H1 (cell line): ENCODE measurements at regions not wholly inside any gene's neighbourhood (a gene's known extent, or its start where the extent isn't known, plus 50 kb on each side); places are given as distances from the start of the nearest gene placed in this dataset.

Source experiments
- CTCF ChIA-PET: fragments of 300-600 bp; sonication (Branson Sonifier 250); formaldehyde crosslinking; loops from one replicate; lab custom pipeline; 2021; ENCODE audit not compliant: partially characterized antibody; lab: Charles Lee
- POLR2A ChIA-PET: fragments of 300-600 bp; sonication (Branson Sonifier 250); formaldehyde crosslinking; loops from one replicate; lab custom pipeline; 2021; ENCODE audit warnings: inconsistent platforms; ENCODE audit not compliant: partially characterized antibody; lab: Charles Lee
- DNase-seq, 2 experiments: peaks; one replicate each; pipeline versions ENCODE4 v3.0.0 to v3.0.0-alpha.2; 2010 to 2022; ENCODE audit warnings: low spot score in 2 of 2, low read depth in 1 of 2, mixed read lengths in 1 of 2
- FAIRE-seq: peaks from 2 replicates; lab custom pipeline; 2011; peaks lifted over from hg19 to GRCh38; lab: Jason Lieb, UNC
- H2AFZ ChIP-seq: 2 replicates; pipeline ENCODE4 v1.8.1; 2012; ENCODE audit warnings: low read length, inconsistent platforms
- H2AK5ac ChIP-seq: 2 replicates; pipeline ENCODE4 v1.6.1; 2013; ENCODE audit warnings: low read depth, low read length
- H2BK120ac ChIP-seq: replicated peaks from 2 replicates; pipeline ENCODE3; 2013; ENCODE audit warnings: low read depth, low read length, inconsistent platforms
- H2BK12ac ChIP-seq: 2 replicates; pipeline ENCODE4 v1.6.1; 2013; ENCODE audit warnings: low read depth, low read length
- H2BK15ac ChIP-seq: 2 replicates; pipeline ENCODE4 v1.6.1; 2013; ENCODE audit warnings: low read length
- H2BK20ac ChIP-seq: 2 replicates; pipeline ENCODE4 v1.6.1; 2013; ENCODE audit warnings: low read length
- H2BK5ac ChIP-seq: 2 replicates; pipeline ENCODE4 v1.6.1; 2013; ENCODE audit warnings: low read depth, low read length
- H3K14ac ChIP-seq: 2 replicates; pipeline ENCODE4 v1.6.1; 2013; ENCODE audit warnings: inconsistent platforms; ENCODE audit not compliant: insufficient read length
- H3K18ac ChIP-seq: 2 replicates; pipeline ENCODE4 v1.6.1; 2013; ENCODE audit warnings: low read length; ENCODE audit errors: extremely low read depth
- H3K23ac ChIP-seq: 2 replicates; pipeline ENCODE4 v1.6.1; 2013; ENCODE audit warnings: inconsistent platforms; ENCODE audit not compliant: insufficient read length
- H3K23me2 ChIP-seq: 2 replicates; pipeline ENCODE4 v1.6.1; 2013; ENCODE audit warnings: low read depth, low read length
- H3K27ac ChIP-seq: 2 replicates; pipeline ENCODE4 v1.6.1; 2011; ENCODE audit warnings: low read depth, low read length, inconsistent platforms
- H3K27me3 ChIP-seq, 4 experiments: replicated peaks in 1 of 4; 1 replicate in 1 of 4; 2 replicates in 3 of 4; pipeline versions ENCODE4 v1.6.1 to v1.8.1; 2011 to 2013; ENCODE audit warnings: low read length in 3 of 4, mild to moderate bottlenecking in 3 of 4, inconsistent platforms in 2 of 4, mixed read lengths in 2 of 4, moderate library complexity in 1 of 4; ENCODE audit not compliant: control insufficient read depth in 3 of 4, insufficient read depth in 3 of 4; ENCODE audit errors: extremely low read depth in 1 of 4
- H3K36me3 ChIP-seq, 4 experiments: 2 replicates each; pipeline versions ENCODE4 v1.6.1 to v1.8.1; 2011 to 2013; ENCODE audit warnings: mild to moderate bottlenecking in 4 of 4, low read length in 3 of 4, moderate library complexity in 2 of 4, control low read depth in 1 of 4, inconsistent platforms in 1 of 4; ENCODE audit not compliant: insufficient read depth in 4 of 4, control insufficient read depth in 2 of 4
- H3K4ac ChIP-seq: replicated peaks from 2 replicates; pipeline ENCODE3; 2013; ENCODE audit warnings: low read length, low read depth, mixed read lengths, inconsistent platforms; ENCODE audit not compliant: insufficient read length
- H3K4me1 ChIP-seq, 4 experiments: replicated peaks in 1 of 4; 1 replicate in 1 of 4; 2 replicates in 3 of 4; pipeline versions ENCODE4 v1.6.1 to v1.8.1; 2011 to 2013; ENCODE audit warnings: low read length in 3 of 4, inconsistent platforms in 2 of 4, mixed read lengths in 1 of 4; ENCODE audit not compliant: insufficient read depth in 4 of 4, control insufficient read depth in 3 of 4
- H3K4me2 ChIP-seq, 2 experiments: 2 replicates each; pipeline versions ENCODE4 v1.6.1 to v1.8.1; 2011 to 2013; ENCODE audit warnings: low read depth in 2 of 2, low read length in 2 of 2, control low read depth in 1 of 2, inconsistent platforms in 1 of 2, mild to moderate bottlenecking in 1 of 2; ENCODE audit not compliant: insufficient read depth in 1 of 2
- H3K4me3 ChIP-seq, 4 experiments: fragments of 200-600, 300-600 bp in 1 of 4; sonication (generic), shearing (Covaris generic), sonication (Bioruptor Twin) in 1 of 4; 2 replicates each; pipeline versions ENCODE4 v1.5.1 to v1.8.1; 2011 to 2016; ENCODE audit warnings: low read length in 4 of 4, low read depth in 3 of 4, control low read depth in 2 of 4, inconsistent platforms in 2 of 4, mild to moderate bottlenecking in 2 of 4, mixed read lengths in 1 of 4, moderate library complexity in 1 of 4; ENCODE audit not compliant: insufficient read depth in 2 of 4; ENCODE audit errors: extremely low read depth in 1 of 4
- H3K56ac ChIP-seq: replicated peaks from 2 replicates; pipeline ENCODE3; 2013; ENCODE audit warnings: low read depth, mild to moderate bottlenecking, mixed read lengths, low read length, inconsistent platforms; ENCODE audit not compliant: insufficient read length
- H3K79me1 ChIP-seq: 2 replicates; pipeline ENCODE4 v1.6.1; 2013; ENCODE audit warnings: low read depth, low read length, control low read depth
- H3K79me2 ChIP-seq, 2 experiments: 2 replicates each; pipeline versions ENCODE4 v1.6.1 to v1.8.1; 2012 to 2013; ENCODE audit warnings: low read length in 2 of 2, mild to moderate bottlenecking in 2 of 2, inconsistent platforms in 1 of 2; ENCODE audit not compliant: insufficient read depth in 2 of 2, control insufficient read depth in 1 of 2
- H3K9ac ChIP-seq, 4 experiments: replicated peaks in 1 of 4; 1 replicate in 1 of 4; 2 replicates in 3 of 4; pipeline versions ENCODE4 v1.6.1 to v1.8.1; 2011 to 2013; ENCODE audit warnings: low read depth in 3 of 4, low read length in 3 of 4, control low read depth in 2 of 4, mild to moderate bottlenecking in 2 of 4, moderate library complexity in 2 of 4, inconsistent platforms in 1 of 4; ENCODE audit errors: extremely low read depth in 1 of 4
- H3K9me3 ChIP-seq, 2 experiments: 2 replicates each; pipeline versions ENCODE4 v1.6.1 to v1.8.1; 2012 to 2013; ENCODE audit warnings: mild to moderate bottlenecking in 2 of 2, moderate library complexity in 2 of 2, control low read depth in 1 of 2, inconsistent platforms in 1 of 2, low read depth in 1 of 2, low read length in 1 of 2, mixed read lengths in 1 of 2; ENCODE audit not compliant: insufficient read depth in 2 of 2
- H4K20me1 ChIP-seq, 2 experiments: replicated peaks in 1 of 2; 2 replicates each; pipeline versions ENCODE3 to v1.8.1; 2011 to 2013; ENCODE audit warnings: inconsistent platforms in 2 of 2, low read length in 2 of 2, mild to moderate bottlenecking in 1 of 2; ENCODE audit not compliant: insufficient read depth in 2 of 2, control insufficient read depth in 1 of 2
- H4K5ac ChIP-seq: 2 replicates; pipeline ENCODE4 v1.6.1; 2013; ENCODE audit warnings: low read length, low read depth, mixed read lengths, inconsistent platforms; ENCODE audit not compliant: insufficient read length
- H4K8ac ChIP-seq: 2 replicates; pipeline ENCODE4 v1.8.0; 2013; ENCODE audit warnings: mild to moderate bottlenecking, moderate library complexity, low read length, inconsistent platforms; ENCODE audit not compliant: insufficient read depth; ENCODE audit errors: extremely low read depth
- H4K91ac ChIP-seq: replicated peaks from 2 replicates; pipeline ENCODE3; 2013; ENCODE audit warnings: low read length, mixed read lengths, inconsistent platforms; ENCODE audit not compliant: insufficient read length
- EP300 ChIP-seq, 2 experiments: IDR thresholded peaks; 1 replicate in 1 of 2; 2 replicates in 1 of 2; pipeline ENCODE4 v1.6.1; 2011 to 2012; ENCODE audit warnings: low read depth in 2 of 2, low read length in 2 of 2, mild to moderate bottlenecking in 2 of 2, borderline replicate concordance in 1 of 2, inconsistent platforms in 1 of 2, moderate library complexity in 1 of 2
- GABPA ChIP-seq: IDR thresholded peaks from 2 replicates; pipeline ENCODE4 v1.6.1; 2011; ENCODE audit warnings: mild to moderate bottlenecking, low read length, moderate library complexity, borderline replicate concordance; ENCODE audit not compliant: insufficient read depth
- HDAC6 ChIP-seq: IDR thresholded peaks from one replicate; pipeline ENCODE4 v1.7.1; 2012; ENCODE audit warnings: low read depth, mild to moderate bottlenecking, inconsistent platforms, low read length, moderate library complexity
- JUND ChIP-seq: IDR thresholded peaks from 2 replicates; pipeline ENCODE4 v1.6.1; 2011; ENCODE audit warnings: mild to moderate bottlenecking, improper control_type of control experiment, low read length
- MAFK ChIP-seq: IDR thresholded peaks from 2 replicates; pipeline ENCODE4 v1.6.1; 2012; ENCODE audit warnings: low read depth, mild to moderate bottlenecking, improper control_type of control experiment, low read length
- MAX ChIP-seq: IDR thresholded peaks from 2 replicates; pipeline ENCODE4 v1.6.1; 2012; ENCODE audit warnings: inconsistent platforms
- NRF1 ChIP-seq: IDR thresholded peaks from 2 replicates; pipeline ENCODE4 v1.6.1; 2011; ENCODE audit warnings: mild to moderate bottlenecking, low read depth, low read length, improper control_type of control experiment
- RBBP5 ChIP-seq: IDR thresholded peaks from 2 replicates; pipeline ENCODE4 v1.7.1; 2012; ENCODE audit warnings: low read depth, mild to moderate bottlenecking, inconsistent platforms, low read length, moderate library complexity, borderline replicate concordance
- SIRT6 ChIP-seq: IDR thresholded peaks from one replicate; pipeline ENCODE4 v1.7.1; 2012; ENCODE audit warnings: low read length, inconsistent platforms
- SP4 ChIP-seq: IDR thresholded peaks from 2 replicates; pipeline ENCODE4 v1.6.1; 2012; ENCODE audit warnings: low read length, inconsistent platforms
- TEAD4 ChIP-seq: IDR thresholded peaks from 2 replicates; pipeline ENCODE4 v1.6.1; 2012; ENCODE audit warnings: low read depth, low read length, inconsistent platforms, mixed read lengths
- WGBS, 2 experiments: shearing (Covaris generic) in 1 of 2; methylation state at CpG; one replicate each; pipeline versions ENCODE4 v1.1.6 to v1.1.7; 2013 to 2015; ENCODE audit warnings: low lambda C conversion rate in 2 of 2, mixed read lengths in 2 of 2, inconsistent platforms in 1 of 2, low coverage in 1 of 2, missing lambda C conversion rate in 1 of 2; ENCODE audit not compliant: insufficient replicate concordance in 2 of 2, insufficient coverage in 1 of 2, insufficient read length in 1 of 2; ENCODE audit errors: extremely low coverage in 1 of 2, missing lambda C conversion rate in 1 of 2; 5-methylcytosine and 5-hydroxymethylcytosine counted together

- Histone ChIP-seq H3K27me3 (no peaks in the 10 kb centered on the region), H3K23me2 (no peaks in the 10 kb centered on the region), H4K20me1 (no peaks in the 10 kb centered on the region), H3K36me3 (no peaks in the 10 kb centered on the region), H2AK5ac (no peak overlapping the region), H3K79me2 (no peaks in the 10 kb centered on the region), H3K23ac (no peak overlapping the region), H3K79me1 (no peaks in the 10 kb centered on the region), H4K8ac (no peak overlapping the region; the same call in 1 of the 2 replicates), H3K9me3 (no peaks in the 10 kb centered on the region), H2BK5ac (no peak overlapping the region), H3K4me3 (no peak overlapping the region), H3K27ac (no peak overlapping the region), H3K4me2 (no peak overlapping the region), H4K5ac (no peak overlapping the region), H3K18ac (no peak overlapping the region), H4K91ac (no peak overlapping the region), H3K56ac (no peak overlapping the region), H3K14ac (no peak overlapping the region), H3K4ac (no peak overlapping the region), H2BK20ac (no peak overlapping the region), H2BK120ac (no peak overlapping the region), H2BK15ac (no peak overlapping the region), H2BK12ac (no peak overlapping the region), H2AFZ (no peak overlapping the region), H3K4me1 (no peaks in the 10 kb centered on the region; a peak in 1 of 7 replicates), H3K9ac (no peak overlapping the region)
- FAIRE-seq (no peak), DNase-seq (peak in 1 of 2 experiments; percentile 17)
- TF ChIP-seq SIRT6 (no peak), RBBP5 (no peak), EP300 (IDR thresholded peaks at IDR 0.05; ENCODE audit: borderline replicate concordance in 1 of 2, low read depth in 2 of 2, low read length in 2 of 2) (no peak), NRF1 (no peak), TEAD4 (no peak), MAFK (no peak), JUND (no peak), HDAC6 (no peak), MAX (no peak), GABPA (no peak), SP4 (no peak)
- CTCF ChIA-PET: no interaction called here
- WGBS, 2 experiments: 96% methylated on average over 5 of the region's 7 CpGs; no CpG with 5 or more reads in 1 of the 2 experiments
- POLR2A ChIA-PET: no interaction called here
Observed at GRCh38 chr14:101132588-101132987, 229.1 kb upstream of the RTL1 start.
